ENCODE measurements at regions not wholly inside any gene's neighbourhood (a gene's known extent, or its start where the extent isn't known, plus 50 kb on each side); places are given as distances from the start of the nearest gene placed in this dataset.

DNA sequence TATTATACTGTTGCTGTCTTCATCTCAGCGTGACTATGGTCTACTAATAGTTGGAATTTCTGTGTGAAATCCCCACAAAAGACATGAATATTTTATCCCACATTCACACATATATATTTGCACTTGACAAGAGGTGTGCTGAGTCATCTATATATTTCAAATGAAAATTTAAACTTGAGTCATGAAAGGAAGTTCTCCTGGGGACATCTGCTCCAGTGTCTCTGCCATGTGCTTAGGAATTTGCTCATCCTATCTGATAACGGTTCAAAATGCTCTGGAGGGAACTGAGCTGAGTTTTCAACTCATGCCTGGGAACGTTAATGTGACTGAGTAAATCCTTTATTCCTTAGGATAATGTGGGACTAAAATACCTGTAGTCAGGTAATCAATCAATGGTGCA lies 326.2 kb upstream of the MEX3C start:
- TF ChIP-seq EP300 (IDR thresholded peaks at IDR 0.05), result no peak
- TF ChIP-seq CTCF (IDR thresholded peaks at IDR 0.05), result no peak
- no peak for TF ChIP-seq POLR2AphosphoS5 (IDR thresholded peaks at IDR 0.05)
- TF ChIP-seq POLR2A (IDR thresholded peaks at IDR 0.05), result no peak
- no peak for DNase-seq
- WGBS, 5 donors, result 55 to 71% (median 69%) methylated on average over 3 of the region's 3 CpGs
- H3K36me3 ChIP-seq, result no peaks in the 10 kb centered on the region
- H3K27ac ChIP-seq, result no peak overlapping the region
- H3K4me1 ChIP-seq, result no peaks in the 10 kb centered on the region
- H3K27me3 ChIP-seq, result no peaks in the 10 kb centered on the region
- no peaks in the 10 kb centered on the region for H3K9me3 ChIP-seq
- no peak overlapping the region for H3K4me3 ChIP-seq
- intact Hi-C loops (cut with DNase I; ENCODE audit: low total_unique reads), result no loop called here

DNA sequence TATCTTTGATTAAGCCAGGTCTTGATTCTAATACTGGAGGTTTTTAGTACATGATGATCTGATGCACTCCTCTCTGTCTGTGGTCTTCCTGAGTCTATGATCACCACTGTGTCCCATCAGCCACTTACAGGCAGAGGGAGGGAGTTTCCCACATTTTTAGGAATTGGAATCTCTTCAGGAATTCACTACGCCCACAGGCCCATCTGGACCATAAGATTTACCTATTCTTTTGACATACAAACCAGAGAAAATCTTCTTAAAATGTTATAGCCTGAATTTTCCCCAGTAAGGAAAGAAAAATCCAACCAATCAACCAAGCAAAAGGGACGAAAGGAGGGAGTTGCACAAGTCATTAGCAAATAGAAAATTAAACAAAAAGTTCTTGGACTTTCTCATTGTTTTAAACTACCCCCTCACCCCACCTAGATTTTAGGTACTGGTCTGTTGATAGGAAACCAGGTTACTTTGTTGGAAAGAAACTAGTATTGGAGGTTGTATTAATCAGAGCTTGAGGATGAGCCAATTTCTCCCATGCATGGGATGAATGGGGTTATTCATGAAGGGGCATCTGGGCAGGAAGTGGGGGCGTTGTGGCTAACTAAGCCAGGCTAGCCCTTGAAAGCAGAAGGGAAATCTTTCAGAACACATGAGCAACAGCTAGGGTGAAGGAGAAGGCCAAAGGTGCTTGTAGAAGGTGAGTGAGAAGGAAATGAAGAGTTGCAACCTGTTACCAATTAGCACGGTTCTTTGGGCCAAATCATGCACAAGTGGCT lies 328.2 kb upstream of the MEX3C start:
- Histone ChIP-seq H3K4me1 (no peaks in the 10 kb centered on the region), H3K27me3 (no peaks in the 10 kb centered on the region), H3K4me3 (no peak overlapping the region), H3K27ac (no peak overlapping the region), H3K36me3 (no peaks in the 10 kb centered on the region), H3K9me3 (no peaks in the 10 kb centered on the region)
- intact Hi-C loops (cut with DNase I; ENCODE audit: low total_unique reads), result no loop called here
- DNase-seq, result no peak
- WGBS, 5 donors, result 67 to 77% (median 75%) methylated on average over 4 of the region's 4 CpGs
- TF ChIP-seq EP300 (IDR thresholded peaks at IDR 0.05) (no peak), POLR2AphosphoS5 (IDR thresholded peaks at IDR 0.05) (no peak), POLR2A (IDR thresholded peaks at IDR 0.05) (no peak), CTCF (IDR thresholded peaks at IDR 0.05) (no peak)

GRCh38 chr18:51527826-51528225 lies 330.3 kb upstream of the MEX3C start:
- Histone ChIP-seq H3K4me1 (no peaks in the 10 kb centered on the region), H3K9me3 (no peaks in the 10 kb centered on the region), H3K36me3 (no peaks in the 10 kb centered on the region), H3K27ac (no peak overlapping the region), H3K4me3 (no peak overlapping the region), H3K27me3 (no peaks in the 10 kb centered on the region)
- intact Hi-C loops (cut with DNase I; ENCODE audit: low total_unique reads), result no loop called here
- WGBS, 5 donors, result 77 to 91% (median 85%) methylated on average over 1 of the region's 1 CpG
- TF ChIP-seq EP300 (IDR thresholded peaks at IDR 0.05) (no peak), POLR2AphosphoS5 (IDR thresholded peaks at IDR 0.05) (no peak), POLR2A (IDR thresholded peaks at IDR 0.05) (no peak), CTCF (IDR thresholded peaks at IDR 0.05) (no peak)
- no peak for DNase-seq

DNA sequence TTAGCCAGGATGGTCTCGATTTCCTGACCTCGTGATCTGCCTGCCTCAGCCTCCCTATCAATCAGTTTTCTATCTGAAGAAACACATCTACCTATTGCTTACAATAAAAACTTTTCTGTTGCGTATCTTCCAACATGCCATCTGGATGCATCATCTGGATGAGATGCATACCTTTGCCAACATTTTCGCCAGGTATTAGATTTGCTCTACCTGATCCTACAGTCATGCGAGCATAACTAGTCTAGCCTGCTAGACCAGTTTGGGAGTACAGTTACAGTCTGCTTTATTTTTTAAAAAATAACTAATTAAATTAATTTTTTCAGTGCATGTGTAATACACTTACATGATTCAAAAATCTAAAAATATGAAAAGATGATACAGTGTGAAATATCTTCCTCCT lies 334.0 kb upstream of the MEX3C start:
- no peaks in the 10 kb centered on the region for H3K27me3 ChIP-seq

More for the DNA sequence above, 334.0 kb upstream of the MEX3C start:
- no peak overlapping the region for H3K27ac ChIP-seq
- no peak overlapping the region for H3K4me3 ChIP-seq
- 71 to 85% (median 73%) methylated on average over 5 of the region's 5 CpGs for WGBS, 5 donors
- DNase-seq, result no peak
- intact Hi-C loops (cut with DNase I; ENCODE audit: low total_unique reads), result no loop called here
- H3K36me3 ChIP-seq, result no peaks in the 10 kb centered on the region
- no peaks in the 10 kb centered on the region for H3K4me1 ChIP-seq
- no peaks in the 10 kb centered on the region for H3K9me3 ChIP-seq
- TF ChIP-seq POLR2AphosphoS5 (IDR thresholded peaks at IDR 0.05), result no peak
- TF ChIP-seq POLR2A (IDR thresholded peaks at IDR 0.05), result no peak
- TF ChIP-seq CTCF (IDR thresholded peaks at IDR 0.05), result no peak
- no peak for TF ChIP-seq EP300 (IDR thresholded peaks at IDR 0.05)

All from stomach (tissue), 8 donors.